HEK293T (cell line): ENCODE measurements at regions not wholly inside any gene's neighbourhood (a gene's known extent, or its start where the extent isn't known, plus 50 kb on each side); places are given as distances from the start of the nearest gene placed in this dataset.

Source experiments
- CTCF ChIA-PET: fragments of 350-600 bp; formaldehyde crosslinking; extraction: SDS; loops from one replicate; lab custom pipeline; 2021; ENCODE audit warnings: antibody characterized with exemption, inconsistent platforms; lab: Yijun Ruan, JAX
- POLR2A ChIA-PET: fragments of 350-600 bp; formaldehyde crosslinking; extraction: SDS; loops from one replicate; lab custom pipeline; 2020; ENCODE audit warnings: antibody characterized with exemption, inconsistent platforms; lab: Yijun Ruan, JAX
- DNase-seq: peaks from one replicate; pipeline ENCODE4 v3.0.0; 2012; ENCODE audit warnings: mixed read lengths; ENCODE audit errors: extremely low spot score
- ARNT ChIP-seq: fragments of 450-650 bp; IDR thresholded peaks from 2 replicates; pipeline ENCODE4 v1.6.1; 2017; ENCODE audit warnings: mild to moderate bottlenecking
- BHLHE40 ChIP-seq: fragments of 450-650 bp; IDR thresholded peaks from 2 replicates; pipeline ENCODE4 v1.6.1; 2016; ENCODE audit warnings: mild to moderate bottlenecking, moderate library complexity, borderline replicate concordance
- CTBP1 ChIP-seq: fragments of 450-650 bp; IDR thresholded peaks from 2 replicates; pipeline ENCODE4 v1.6.1; 2016; ENCODE audit warnings: borderline replicate concordance
- ELF4 ChIP-seq: fragments of 450-650 bp; IDR thresholded peaks from 2 replicates; pipeline ENCODE4 v1.6.1; 2017; ENCODE audit warnings: antibody characterized with exemption
- FOXA1 ChIP-seq: fragments of 450-650 bp; IDR thresholded peaks from 2 replicates; pipeline ENCODE4 v1.6.1; 2016; ENCODE audit warnings: mild to moderate bottlenecking
- FOXK2 ChIP-seq: fragments of 450-650 bp; IDR thresholded peaks from 2 replicates; pipeline ENCODE4 v1.6.1; 2016; ENCODE audit warnings: mild to moderate bottlenecking
- FOXM1 ChIP-seq: fragments of 450-650 bp; IDR thresholded peaks from 2 replicates; pipeline ENCODE4 v1.6.1; 2017; ENCODE audit warnings: mild to moderate bottlenecking, borderline replicate concordance
- HDGF ChIP-seq: fragments of 450-650 bp; IDR thresholded peaks from 2 replicates; pipeline ENCODE4 v1.6.1; 2017; ENCODE audit warnings: antibody characterized with exemption, borderline replicate concordance
- L3MBTL2 ChIP-seq: fragments of 450-650 bp; conservative IDR thresholded peaks from 2 replicates; pipeline ENCODE4 v1.6.1; 2016; ENCODE audit warnings: mild to moderate bottlenecking
- LEF1 ChIP-seq: fragments of 450-650 bp; IDR thresholded peaks from 2 replicates; pipeline ENCODE4 v1.6.1; 2017; ENCODE audit warnings: mild to moderate bottlenecking, borderline replicate concordance
- NFRKB ChIP-seq: fragments of 450-650 bp; IDR thresholded peaks from 2 replicates; pipeline ENCODE4 v1.6.1; 2016; ENCODE audit warnings: mild to moderate bottlenecking, moderate library complexity
- PKNOX1 ChIP-seq: fragments of 450-650 bp; IDR thresholded peaks from 2 replicates; pipeline ENCODE4 v1.6.1; 2016
- SP1 ChIP-seq: fragments of 450-650 bp; IDR thresholded peaks from 2 replicates; pipeline ENCODE4 v1.6.1; 2017
- SUZ12 ChIP-seq: fragments of 450-650 bp; IDR thresholded peaks from 2 replicates; pipeline ENCODE4 v1.6.1; 2016; ENCODE audit warnings: mild to moderate bottlenecking
- TARDBP ChIP-seq: fragments of 450-650 bp; IDR thresholded peaks from 2 replicates; pipeline ENCODE4 v1.6.1; 2016
- ZNF384 ChIP-seq: fragments of 450-650 bp; IDR thresholded peaks from 2 replicates; pipeline ENCODE4 v1.6.1; 2016

- ChIA-PET POLR2A (no interaction called here), CTCF (no interaction called here)
- no peak for DNase-seq
- TF ChIP-seq L3MBTL2 (no peak), CTBP1 (no peak), ZNF384 (no peak), HDGF (no peak), LEF1 (no peak), TARDBP (no peak), FOXA1 (no peak), FOXM1 (no peak), NFRKB (no peak), SP1 (no peak), ARNT (no peak), PKNOX1 (no peak), ELF4 (no peak), BHLHE40 (no peak), SUZ12 (no peak), FOXK2 (no peak)
These were observed 500.9 kb upstream of the DSEL start for GRCh38 chr18:68017385-68017784.

GRCh38 chr18:67997496-67997895 is 481.0 kb upstream of the DSEL start:
- no peak for DNase-seq
- CTCF ChIA-PET: no interaction called here
- no peak for TF ChIP-seq FOXK2
- POLR2A ChIA-PET: no interaction called here

- POLR2A ChIA-PET: no interaction called here
- CTCF ChIA-PET: interaction anchor here (0.6 kb wide), 1 partner anchor 8 kb away, joined by 4 read pairs; no protein-coding TSS in a partner anchor
- TF ChIP-seq FOXA1 (no peak), PKNOX1 (no peak), ELF4 (no peak), TARDBP (no peak), SP1 (no peak), ZNF384 (no peak), FOXK2 (no peak), HDGF (no peak), BHLHE40 (no peak)
- DNase-seq: no peak
These were observed 479.2 kb upstream of the DSEL start for GRCh38 chr18:67995769-67996168.

GRCh38 chr18:67980241-67980640 is 463.7 kb upstream of the DSEL start:
- TF ChIP-seq FOXM1: no peak
- no peak for TF ChIP-seq LEF1
- TF ChIP-seq CTBP1: no peak
- TF ChIP-seq L3MBTL2: no peak
- no peak for TF ChIP-seq ZNF384
- no peak for TF ChIP-seq PKNOX1
- TF ChIP-seq HDGF: no peak
- no peak for TF ChIP-seq FOXK2
- no peak for TF ChIP-seq FOXA1
- no peak for TF ChIP-seq TARDBP
- no peak for TF ChIP-seq SP1
- TF ChIP-seq ARNT: no peak
- TF ChIP-seq ELF4: no peak
- TF ChIP-seq NFRKB: no peak
- no peak for TF ChIP-seq BHLHE40
- TF ChIP-seq SUZ12: no peak
- ChIA-PET POLR2A (no interaction called here), CTCF (no interaction called here)
- no peak for DNase-seq

- TF ChIP-seq L3MBTL2: no peak
- no peak for TF ChIP-seq SUZ12
- no peak for TF ChIP-seq FOXM1
- no peak for TF ChIP-seq FOXA1
- no peak for TF ChIP-seq BHLHE40
- DNase-seq: no peak
- POLR2A ChIA-PET: no interaction called here
- CTCF ChIA-PET: no interaction called here
These were observed 460.6 kb upstream of the DSEL start for GRCh38 chr18:67977067-67977616.

- CTCF ChIA-PET: no interaction called here
- POLR2A ChIA-PET: no interaction called here
- TF ChIP-seq SUZ12: no peak
- TF ChIP-seq ELF4: no peak
- TF ChIP-seq SP1: no peak
- no peak for DNase-seq
These were observed 457.4 kb upstream of the DSEL start for GRCh38 chr18:67973916-67974315.

- TF ChIP-seq BHLHE40 (no peak), TARDBP (no peak), CTBP1 (no peak), PKNOX1 (no peak), LEF1 (no peak), NFRKB (no peak), FOXA1 (no peak), SUZ12 (no peak)
- no peak for DNase-seq
- ChIA-PET POLR2A (no interaction called here), CTCF (no interaction called here)
These were observed 452.9 kb upstream of the DSEL start for GRCh38 chr18:67969458-67969857.
